H1 (cell line): ENCODE measurements at regions not wholly inside any gene's neighbourhood (a gene's known extent, or its start where the extent isn't known, plus 50 kb on each side); places are given as distances from the start of the nearest gene placed in this dataset.

Experiments
- CTCF ChIA-PET: fragments of 300-600 bp; sonication (Branson Sonifier 250); formaldehyde crosslinking; loops from one replicate; lab custom pipeline; 2021; ENCODE audit not compliant: partially characterized antibody; lab: Charles Lee
- POLR2A ChIA-PET: fragments of 300-600 bp; sonication (Branson Sonifier 250); formaldehyde crosslinking; loops from one replicate; lab custom pipeline; 2021; ENCODE audit warnings: inconsistent platforms; ENCODE audit not compliant: partially characterized antibody; lab: Charles Lee
- DNase-seq, 2 experiments: peaks; one replicate each; pipeline versions ENCODE4 v3.0.0 to v3.0.0-alpha.2; 2010 to 2022; ENCODE audit warnings: low spot score in 2 of 2, low read depth in 1 of 2, mixed read lengths in 1 of 2
- FAIRE-seq: peaks from 2 replicates; lab custom pipeline; 2011; peaks lifted over from hg19 to GRCh38; lab: Jason Lieb, UNC
- H2AFZ ChIP-seq: 2 replicates; pipeline ENCODE4 v1.8.1; 2012; ENCODE audit warnings: low read length, inconsistent platforms
- H2AK5ac ChIP-seq: 2 replicates; pipeline ENCODE4 v1.6.1; 2013; ENCODE audit warnings: low read depth, low read length
- H2BK120ac ChIP-seq: replicated peaks from 2 replicates; pipeline ENCODE3; 2013; ENCODE audit warnings: low read depth, low read length, inconsistent platforms
- H2BK12ac ChIP-seq: 2 replicates; pipeline ENCODE4 v1.6.1; 2013; ENCODE audit warnings: low read depth, low read length
- H2BK15ac ChIP-seq: 2 replicates; pipeline ENCODE4 v1.6.1; 2013; ENCODE audit warnings: low read length
- H2BK20ac ChIP-seq: 2 replicates; pipeline ENCODE4 v1.6.1; 2013; ENCODE audit warnings: low read length
- H2BK5ac ChIP-seq: 2 replicates; pipeline ENCODE4 v1.6.1; 2013; ENCODE audit warnings: low read depth, low read length
- H3K14ac ChIP-seq: 2 replicates; pipeline ENCODE4 v1.6.1; 2013; ENCODE audit warnings: inconsistent platforms; ENCODE audit not compliant: insufficient read length
- H3K18ac ChIP-seq: 2 replicates; pipeline ENCODE4 v1.6.1; 2013; ENCODE audit warnings: low read length; ENCODE audit errors: extremely low read depth
- H3K23ac ChIP-seq: 2 replicates; pipeline ENCODE4 v1.6.1; 2013; ENCODE audit warnings: inconsistent platforms; ENCODE audit not compliant: insufficient read length
- H3K23me2 ChIP-seq: 2 replicates; pipeline ENCODE4 v1.6.1; 2013; ENCODE audit warnings: low read depth, low read length
- H3K27ac ChIP-seq: 2 replicates; pipeline ENCODE4 v1.6.1; 2011; ENCODE audit warnings: low read depth, low read length, inconsistent platforms
- H3K27me3 ChIP-seq, 4 experiments: replicated peaks in 1 of 4; 1 replicate in 1 of 4; 2 replicates in 3 of 4; pipeline versions ENCODE4 v1.6.1 to v1.8.1; 2011 to 2013; ENCODE audit warnings: low read length in 3 of 4, mild to moderate bottlenecking in 3 of 4, inconsistent platforms in 2 of 4, mixed read lengths in 2 of 4, moderate library complexity in 1 of 4; ENCODE audit not compliant: control insufficient read depth in 3 of 4, insufficient read depth in 3 of 4; ENCODE audit errors: extremely low read depth in 1 of 4
- H3K36me3 ChIP-seq, 4 experiments: 2 replicates each; pipeline versions ENCODE4 v1.6.1 to v1.8.1; 2011 to 2013; ENCODE audit warnings: mild to moderate bottlenecking in 4 of 4, low read length in 3 of 4, moderate library complexity in 2 of 4, control low read depth in 1 of 4, inconsistent platforms in 1 of 4; ENCODE audit not compliant: insufficient read depth in 4 of 4, control insufficient read depth in 2 of 4
- H3K4ac ChIP-seq: replicated peaks from 2 replicates; pipeline ENCODE3; 2013; ENCODE audit warnings: low read length, low read depth, mixed read lengths, inconsistent platforms; ENCODE audit not compliant: insufficient read length
- H3K4me1 ChIP-seq, 4 experiments: replicated peaks in 1 of 4; 1 replicate in 1 of 4; 2 replicates in 3 of 4; pipeline versions ENCODE4 v1.6.1 to v1.8.1; 2011 to 2013; ENCODE audit warnings: low read length in 3 of 4, inconsistent platforms in 2 of 4, mixed read lengths in 1 of 4; ENCODE audit not compliant: insufficient read depth in 4 of 4, control insufficient read depth in 3 of 4
- H3K4me2 ChIP-seq, 2 experiments: 2 replicates each; pipeline versions ENCODE4 v1.6.1 to v1.8.1; 2011 to 2013; ENCODE audit warnings: low read depth in 2 of 2, low read length in 2 of 2, control low read depth in 1 of 2, inconsistent platforms in 1 of 2, mild to moderate bottlenecking in 1 of 2; ENCODE audit not compliant: insufficient read depth in 1 of 2
- H3K4me3 ChIP-seq, 4 experiments: fragments of 200-600, 300-600 bp in 1 of 4; sonication (generic), shearing (Covaris generic), sonication (Bioruptor Twin) in 1 of 4; 2 replicates each; pipeline versions ENCODE4 v1.5.1 to v1.8.1; 2011 to 2016; ENCODE audit warnings: low read length in 4 of 4, low read depth in 3 of 4, control low read depth in 2 of 4, inconsistent platforms in 2 of 4, mild to moderate bottlenecking in 2 of 4, mixed read lengths in 1 of 4, moderate library complexity in 1 of 4; ENCODE audit not compliant: insufficient read depth in 2 of 4; ENCODE audit errors: extremely low read depth in 1 of 4
- H3K56ac ChIP-seq: replicated peaks from 2 replicates; pipeline ENCODE3; 2013; ENCODE audit warnings: low read depth, mild to moderate bottlenecking, mixed read lengths, low read length, inconsistent platforms; ENCODE audit not compliant: insufficient read length
- H3K79me1 ChIP-seq: 2 replicates; pipeline ENCODE4 v1.6.1; 2013; ENCODE audit warnings: low read depth, low read length, control low read depth
- H3K79me2 ChIP-seq, 2 experiments: 2 replicates each; pipeline versions ENCODE4 v1.6.1 to v1.8.1; 2012 to 2013; ENCODE audit warnings: low read length in 2 of 2, mild to moderate bottlenecking in 2 of 2, inconsistent platforms in 1 of 2; ENCODE audit not compliant: insufficient read depth in 2 of 2, control insufficient read depth in 1 of 2
- H3K9ac ChIP-seq, 4 experiments: replicated peaks in 1 of 4; 1 replicate in 1 of 4; 2 replicates in 3 of 4; pipeline versions ENCODE4 v1.6.1 to v1.8.1; 2011 to 2013; ENCODE audit warnings: low read depth in 3 of 4, low read length in 3 of 4, control low read depth in 2 of 4, mild to moderate bottlenecking in 2 of 4, moderate library complexity in 2 of 4, inconsistent platforms in 1 of 4; ENCODE audit errors: extremely low read depth in 1 of 4
- H3K9me3 ChIP-seq, 2 experiments: 2 replicates each; pipeline versions ENCODE4 v1.6.1 to v1.8.1; 2012 to 2013; ENCODE audit warnings: mild to moderate bottlenecking in 2 of 2, moderate library complexity in 2 of 2, control low read depth in 1 of 2, inconsistent platforms in 1 of 2, low read depth in 1 of 2, low read length in 1 of 2, mixed read lengths in 1 of 2; ENCODE audit not compliant: insufficient read depth in 2 of 2
- H4K20me1 ChIP-seq, 2 experiments: replicated peaks in 1 of 2; 2 replicates each; pipeline versions ENCODE3 to v1.8.1; 2011 to 2013; ENCODE audit warnings: inconsistent platforms in 2 of 2, low read length in 2 of 2, mild to moderate bottlenecking in 1 of 2; ENCODE audit not compliant: insufficient read depth in 2 of 2, control insufficient read depth in 1 of 2
- H4K5ac ChIP-seq: 2 replicates; pipeline ENCODE4 v1.6.1; 2013; ENCODE audit warnings: low read length, low read depth, mixed read lengths, inconsistent platforms; ENCODE audit not compliant: insufficient read length
- H4K8ac ChIP-seq: 2 replicates; pipeline ENCODE4 v1.8.0; 2013; ENCODE audit warnings: mild to moderate bottlenecking, moderate library complexity, low read length, inconsistent platforms; ENCODE audit not compliant: insufficient read depth; ENCODE audit errors: extremely low read depth
- H4K91ac ChIP-seq: replicated peaks from 2 replicates; pipeline ENCODE3; 2013; ENCODE audit warnings: low read length, mixed read lengths, inconsistent platforms; ENCODE audit not compliant: insufficient read length
- HDAC2 ChIP-seq, 2 experiments: fragments of 300-600 bp in 1 of 2; sonication (generic) in 1 of 2; IDR thresholded peaks; 2 replicates each; pipeline ENCODE4 v1.6.1; 2011 to 2012; ENCODE audit warnings: low read depth in 2 of 2, low read length in 2 of 2, mild to moderate bottlenecking in 2 of 2, moderate library complexity in 2 of 2, borderline replicate concordance in 1 of 2, inconsistent platforms in 1 of 2
- PHF8 ChIP-seq: fragments of 200-600 bp; sonication (generic); conservative IDR thresholded peaks from 2 replicates; pipeline ENCODE4 v1.7.1; 2012; ENCODE audit warnings: low read depth, mild to moderate bottlenecking, inconsistent platforms, low read length, moderate library complexity
- WGBS, 2 experiments: shearing (Covaris generic) in 1 of 2; methylation state at CpG; one replicate each; pipeline versions ENCODE4 v1.1.6 to v1.1.7; 2013 to 2015; ENCODE audit warnings: low lambda C conversion rate in 2 of 2, mixed read lengths in 2 of 2, inconsistent platforms in 1 of 2, low coverage in 1 of 2, missing lambda C conversion rate in 1 of 2; ENCODE audit not compliant: insufficient replicate concordance in 2 of 2, insufficient coverage in 1 of 2, insufficient read length in 1 of 2; ENCODE audit errors: extremely low coverage in 1 of 2, missing lambda C conversion rate in 1 of 2; 5-methylcytosine and 5-hydroxymethylcytosine counted together

DNA sequence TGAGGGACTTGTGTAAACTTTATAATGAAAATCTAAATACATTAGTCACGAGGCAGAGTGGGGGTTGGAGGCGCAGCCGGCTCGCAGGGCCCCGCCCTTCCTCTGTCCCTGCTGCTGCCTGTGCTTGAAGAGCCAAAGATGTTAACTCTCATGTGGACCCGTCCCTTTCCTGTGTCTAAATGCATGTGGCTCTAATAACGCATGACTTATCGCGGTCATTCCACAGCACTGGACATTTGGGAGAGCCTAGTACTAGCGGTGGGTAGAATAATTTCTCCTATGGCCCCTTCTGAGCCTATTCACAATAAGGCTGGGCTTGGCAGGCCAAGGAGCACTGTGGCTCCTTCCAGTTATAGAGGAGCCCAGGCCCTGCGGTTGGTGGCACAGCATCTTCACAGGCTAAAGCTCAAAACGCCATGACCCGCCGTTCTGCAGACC is 82.3 kb upstream of the SIMC1 start:
- no peak overlapping the region for H2BK20ac ChIP-seq
- H3K23ac ChIP-seq, result no peak overlapping the region
- ChIA-PET CTCF (no interaction called here), POLR2A (no interaction called here)
- H3K36me3 ChIP-seq, result no peaks in the 10 kb centered on the region
- no peak overlapping the region for H2BK15ac ChIP-seq
- no peak overlapping the region for H2BK5ac ChIP-seq
- DNase-seq (no peak), FAIRE-seq (no peak)
- no peak overlapping the region for H4K8ac ChIP-seq
- H2BK12ac ChIP-seq, result no peak overlapping the region
- no peaks in the 10 kb centered on the region for H3K9me3 ChIP-seq
- no peak overlapping the region for H3K4ac ChIP-seq
- no peaks in the 10 kb centered on the region for H3K79me2 ChIP-seq
- no peak overlapping the region for H3K4me2 ChIP-seq
- no peak overlapping the region for H3K9ac ChIP-seq
- WGBS, 2 experiments, result 83% methylated on average over 14 of the region's 14 CpGs; no CpG with 5 or more reads in 1 of the 2 experiments
- TF ChIP-seq HDAC2 (IDR thresholded peaks at IDR 0.05; ENCODE audit: borderline replicate concordance in 1 of 2, low read depth in 2 of 2, low read length in 2 of 2), result no peak
- TF ChIP-seq PHF8, result no peak
- no peak overlapping the region for H2AFZ ChIP-seq
- H4K20me1 ChIP-seq, result no peaks in the 10 kb centered on the region
- H3K23me2 ChIP-seq, result no peaks in the 10 kb centered on the region
- no peak overlapping the region for H3K27ac ChIP-seq
- no peak overlapping the region for H3K14ac ChIP-seq
- H3K79me1 ChIP-seq, result no peaks in the 10 kb centered on the region
- no peak overlapping the region for H4K91ac ChIP-seq
- no peak overlapping the region for H2BK120ac ChIP-seq
- H3K4me1 ChIP-seq, result peaks cover 0 to 15% (median 7%) of the 10 kb centered on the region in 4 experiments; a peak in 5 of 7 replicates
- no peak overlapping the region for H4K5ac ChIP-seq
- H3K4me3 ChIP-seq, result no peak overlapping the region
- no peak overlapping the region for H3K56ac ChIP-seq
- H3K18ac ChIP-seq, result no peak overlapping the region
- no peak overlapping the region for H2AK5ac ChIP-seq
- no peaks in the 10 kb centered on the region; a peak in 2 of 7 replicates for H3K27me3 ChIP-seq
